Gastrocnemius medialis (tissue), 4 donors: ENCODE measurements at regions not wholly inside any gene's neighbourhood (a gene's known extent, or its start where the extent isn't known, plus 50 kb on each side); places are given as distances from the start of the nearest gene placed in this dataset.
A peak's percentile ranks its signal among the peaks of the same experiment; 100 is the strongest.

Experiments
- ATAC-seq, 2 donors: fragments of 150-250 bp; one replicate each; pipeline ENCODE4 v1.9.1; 2016
- DNase-seq, 2 donors: peaks; one replicate each; pipeline ENCODE4 v3.0.0-alpha.2; 2019
- H3K27ac ChIP-seq, 4 donors: fragments of 200-600 bp; sonication (generic); 1 replicate in 1 of 4; 2 replicates in 3 of 4; pipeline ENCODE4 v1.5.1; 2016 to 2018; ENCODE audit warnings: mild to moderate bottlenecking in 2 of 4, moderate library complexity in 1 of 4
- H3K27me3 ChIP-seq, 3 donors: fragments of 200-600 bp; sonication (generic) in 2 of 3; 1 replicate in 1 of 3; 2 replicates in 2 of 3; pipeline versions ENCODE4 v1.5.1 to v1.6.0; 2016 to 2019; ENCODE audit warnings: mild to moderate bottlenecking in 1 of 3, moderate library complexity in 1 of 3
- H3K36me3 ChIP-seq, 2 donors: fragments of 200-600 bp; sonication (generic) in 1 of 2; one replicate each; pipeline ENCODE4 v1.5.1; 2017 to 2018
- H3K4me1 ChIP-seq, 2 donors: fragments of 200-600 bp; sonication (generic) in 1 of 2; one replicate each; pipeline ENCODE4 v1.5.1; 2016 to 2017; ENCODE audit warnings: mild to moderate bottlenecking in 2 of 2
- H3K4me3 ChIP-seq, 4 donors: fragments of 200-600 bp; sonication (generic) in 3 of 4; 1 replicate in 1 of 4; 2 replicates in 3 of 4; pipeline ENCODE4 v1.5.1; 2016 to 2019; ENCODE audit warnings: mild to moderate bottlenecking in 2 of 4
- H3K9me3 ChIP-seq, 3 donors: fragments of 200-600 bp; sonication (generic) in 2 of 3; 1 replicate in 1 of 3; 2 replicates in 2 of 3; pipeline ENCODE4 v1.5.1; 2016 to 2019
- POLR2A ChIP-seq, 2 donors: fragments of 450-650 bp; IDR thresholded peaks; one replicate each; pipeline ENCODE4 v1.6.1; 2017; ENCODE audit warnings: antibody characterized with exemption in 2 of 2, mild to moderate bottlenecking in 2 of 2, moderate library complexity in 2 of 2
- in situ Hi-C, 4 donors: fragments of 200-750 bp; cut with MboI; loops; one replicate each; pipeline versions ENCODE4 v1.15.0 to v1.8.0; 2017; ENCODE audit warnings: low sequenced_read_pairs in 4 of 4
- intact Hi-C: fragments of 100-400 bp; cut with DNase I; formaldehyde crosslinking; loops from one replicate; pipeline ENCODE4 v1.15.1; 2023; ENCODE audit warnings: low total_unique reads
- TF ChIP-seq, protein P1 (sequence below), 5 experiments: fragments of 450-650 bp in 3 of 5; fragments of 200-600 bp in 2 of 5; sonication (generic) in 2 of 5; IDR thresholded peaks in 4 of 5; conservative IDR thresholded peaks in 1 of 5; 1 replicate in 4 of 5; 2 replicates in 1 of 5; pipeline ENCODE4 v1.5.1; 2016 to 2019; ENCODE audit warnings: antibody characterized with exemption in 5 of 5, mild to moderate bottlenecking in 3 of 5, moderate library complexity in 3 of 5

DNA sequence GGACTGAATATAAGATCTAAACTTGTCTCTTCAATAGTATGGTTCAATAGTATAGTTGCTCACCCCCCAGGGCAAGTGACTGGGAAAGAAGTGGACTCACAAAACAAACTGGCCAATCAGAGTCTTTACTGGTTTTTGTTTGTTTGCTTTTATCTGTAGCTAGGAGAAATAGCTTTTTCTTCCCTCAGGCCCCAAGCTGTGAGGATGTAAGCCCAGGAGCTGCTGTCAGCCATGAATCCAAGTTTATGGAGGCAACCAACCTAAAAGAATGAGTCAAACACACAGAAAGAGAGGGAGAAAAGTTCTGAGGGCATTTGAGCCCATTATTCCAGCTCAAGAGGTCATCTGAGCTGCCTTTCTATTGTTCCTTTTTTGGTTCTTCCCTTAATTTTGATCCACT, 375.3 kb downstream of the BCAT1 start:
- Histone ChIP-seq H3K4me3 (no peak overlapping the region), H3K27ac (no peak overlapping the region), H3K9me3 (no peaks in the 10 kb centered on the region), H3K36me3 (no peaks in the 10 kb centered on the region), H3K4me1 (no peaks in the 10 kb centered on the region), H3K27me3 (no peaks in the 10 kb centered on the region)
- intact Hi-C loops (no loop called here), in situ Hi-C loops (no loop called here)
- no peak for DNase-seq
- TF ChIP-seq, protein P1, sequence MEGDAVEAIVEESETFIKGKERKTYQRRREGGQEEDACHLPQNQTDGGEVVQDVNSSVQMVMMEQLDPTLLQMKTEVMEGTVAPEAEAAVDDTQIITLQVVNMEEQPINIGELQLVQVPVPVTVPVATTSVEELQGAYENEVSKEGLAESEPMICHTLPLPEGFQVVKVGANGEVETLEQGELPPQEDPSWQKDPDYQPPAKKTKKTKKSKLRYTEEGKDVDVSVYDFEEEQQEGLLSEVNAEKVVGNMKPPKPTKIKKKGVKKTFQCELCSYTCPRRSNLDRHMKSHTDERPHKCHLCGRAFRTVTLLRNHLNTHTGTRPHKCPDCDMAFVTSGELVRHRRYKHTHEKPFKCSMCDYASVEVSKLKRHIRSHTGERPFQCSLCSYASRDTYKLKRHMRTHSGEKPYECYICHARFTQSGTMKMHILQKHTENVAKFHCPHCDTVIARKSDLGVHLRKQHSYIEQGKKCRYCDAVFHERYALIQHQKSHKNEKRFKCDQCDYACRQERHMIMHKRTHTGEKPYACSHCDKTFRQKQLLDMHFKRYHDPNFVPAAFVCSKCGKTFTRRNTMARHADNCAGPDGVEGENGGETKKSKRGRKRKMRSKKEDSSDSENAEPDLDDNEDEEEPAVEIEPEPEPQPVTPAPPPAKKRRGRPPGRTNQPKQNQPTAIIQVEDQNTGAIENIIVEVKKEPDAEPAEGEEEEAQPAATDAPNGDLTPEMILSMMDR (IDR thresholded peaks at IDR 0.05 in 4 of 5, conservative IDR thresholded peaks at IDR 0.05 in 1 of 5) = no peak
- TF ChIP-seq POLR2A (IDR thresholded peaks at IDR 0.05) = no peak
- ATAC-seq = no peak

DNA sequence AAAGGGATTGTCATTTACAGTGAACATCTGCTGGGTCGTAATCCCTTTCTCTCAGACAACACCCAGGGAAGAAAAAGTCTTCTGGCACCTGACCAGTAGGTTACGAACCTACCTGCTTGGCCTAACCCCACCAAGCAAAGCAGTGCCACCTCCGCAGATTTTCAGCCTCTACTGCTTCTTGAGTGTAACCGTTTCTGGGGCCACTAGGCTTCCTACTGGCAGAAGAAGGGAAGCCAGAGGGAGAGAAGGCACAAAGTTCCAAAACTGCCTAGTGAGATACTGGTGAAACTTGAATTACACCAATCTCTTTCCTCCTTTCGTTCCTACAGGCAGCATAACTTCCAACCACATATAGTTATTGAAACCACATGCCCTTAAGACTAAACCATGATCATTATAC, 383.6 kb downstream of the BCAT1 start:
- DNase-seq (no peak), ATAC-seq (no peak)
- Histone ChIP-seq H3K27ac (no peak overlapping the region), H3K9me3 (no peaks in the 10 kb centered on the region), H3K4me1 (peaks cover 0 to 10% of the 10 kb centered on the region in 2 donors), H3K27me3 (peaks cover 11 to 25% (median 15%) of the 10 kb centered on the region in 3 donors), H3K4me3 (no peak overlapping the region), H3K36me3 (no peaks in the 10 kb centered on the region)
- intact Hi-C loops = no loop called here
- in situ Hi-C loops = no loop called here
- TF ChIP-seq, protein P1 (IDR thresholded peaks at IDR 0.05 in 4 of 5, conservative IDR thresholded peaks at IDR 0.05 in 1 of 5) = no peak
- TF ChIP-seq POLR2A (IDR thresholded peaks at IDR 0.05) = no peak

DNA sequence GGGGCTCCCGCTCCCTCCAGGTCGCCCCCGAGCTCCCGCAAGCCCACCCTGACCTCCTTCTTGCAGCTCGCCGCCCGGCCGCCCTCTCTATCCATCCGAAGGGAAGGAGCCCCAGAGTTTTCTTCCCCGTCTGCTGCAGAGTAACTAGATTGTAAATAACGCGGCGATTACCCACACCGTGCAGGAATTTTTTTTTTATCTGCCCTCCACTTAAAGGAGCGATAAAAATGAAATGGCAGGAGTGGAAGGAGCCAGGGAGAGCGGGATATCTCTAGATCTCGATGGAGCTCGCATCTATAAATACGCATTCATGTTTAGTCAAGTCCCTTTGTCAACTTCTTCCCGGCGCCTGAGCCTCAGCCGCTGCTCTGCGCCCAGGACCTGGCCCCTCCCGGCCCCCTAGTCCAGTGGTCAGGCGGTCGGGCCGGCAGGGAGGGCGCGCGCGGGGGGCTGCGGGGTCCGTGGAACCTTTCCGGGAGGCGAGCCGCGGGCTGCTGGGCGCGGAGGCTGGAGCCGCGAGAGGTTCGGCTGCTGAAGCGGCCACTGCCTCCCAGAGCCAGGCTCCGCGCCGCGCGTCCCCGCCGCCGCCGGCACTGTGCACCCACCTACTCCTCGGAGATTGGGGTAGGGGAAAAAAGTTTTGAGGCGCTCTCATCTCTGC, 386.0 kb downstream of the BCAT1 start:
- Histone ChIP-seq H3K9me3 (no peaks in the 10 kb centered on the region), H3K27ac (peak overlapping the region; percentile 39 to 69 (median 60)), H3K4me3 (peak overlapping the region; percentile 71 to 78 (median 76)), H3K4me1 (peaks cover 0 to 10% of the 10 kb centered on the region in 2 donors), H3K36me3 (no peaks in the 10 kb centered on the region), H3K27me3 (peaks cover 11 to 25% (median 15%) of the 10 kb centered on the region in 3 donors)
- intact Hi-C loops (no loop called here), in situ Hi-C loops (no loop called here)
- DNase-seq (no peak), ATAC-seq (peak; percentile 20 to 35)
- TF ChIP-seq, protein P1 (IDR thresholded peaks at IDR 0.05 in 4 of 5, conservative IDR thresholded peaks at IDR 0.05 in 1 of 5) = no peak
- TF ChIP-seq POLR2A (IDR thresholded peaks at IDR 0.05) = no peak

DNA sequence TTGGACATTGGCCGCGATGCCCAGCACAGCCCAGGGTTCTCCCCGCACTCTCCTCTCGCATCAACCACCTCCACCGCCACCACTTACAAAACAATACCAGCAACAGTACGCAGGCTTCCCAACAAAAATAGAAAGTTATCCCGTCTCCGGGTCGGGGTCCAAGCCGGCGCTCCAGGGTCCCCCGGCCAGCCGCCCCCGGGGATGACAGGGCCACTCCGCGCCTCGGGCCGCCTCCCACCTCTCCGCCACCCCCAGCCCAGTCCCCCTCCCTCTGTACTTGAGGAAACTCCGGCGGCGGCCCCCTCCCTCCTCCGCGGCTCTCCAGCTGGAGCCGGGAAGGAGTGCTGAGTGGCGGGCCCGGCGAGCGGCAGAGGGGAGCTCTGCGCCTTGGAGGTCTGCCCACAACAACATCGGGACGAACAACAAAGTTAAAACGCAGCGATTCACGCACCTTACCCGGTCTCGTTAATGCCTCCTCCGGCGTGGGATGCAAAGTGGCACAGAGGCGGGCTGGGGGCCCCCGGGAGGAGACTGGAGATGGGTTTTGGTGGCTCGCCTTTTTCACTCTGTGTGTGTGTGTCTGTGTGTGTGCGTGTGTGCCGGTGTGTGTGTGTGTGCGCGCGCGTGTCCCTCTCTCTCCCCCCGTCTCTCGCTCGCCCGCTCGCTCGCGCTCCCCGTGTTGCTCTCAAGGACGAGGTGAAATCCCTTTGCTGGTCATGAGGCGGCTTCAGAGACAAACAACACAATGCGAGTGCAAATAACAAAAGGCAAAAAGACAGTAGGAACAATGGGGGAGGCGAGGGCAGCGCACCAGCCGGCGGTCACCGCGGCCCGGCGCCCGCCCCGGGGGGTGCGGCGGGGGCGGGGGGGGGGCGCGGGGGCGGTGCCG, 386.8 kb downstream of the BCAT1 start:
- peak in 1 of 2 donors; percentile 23 for DNase-seq
- no peak for TF ChIP-seq POLR2A (IDR thresholded peaks at IDR 0.05)
- TF ChIP-seq, protein P1 (IDR thresholded peaks at IDR 0.05 in 4 of 5, conservative IDR thresholded peaks at IDR 0.05 in 1 of 5) = no peak
- Histone ChIP-seq H3K9me3 (no peaks in the 10 kb centered on the region), H3K4me3 (peak overlapping the region; percentile 71 to 78 (median 76)), H3K4me1 (peaks cover 0 to 10% of the 10 kb centered on the region in 2 donors), H3K36me3 (no peaks in the 10 kb centered on the region), H3K27me3 (peaks cover 11 to 25% (median 15%) of the 10 kb centered on the region in 3 donors), H3K27ac (peak overlapping the region; percentile 25 to 77 (median 72))
- ATAC-seq = peak; percentile 40 to 51
- intact Hi-C loops = no loop called here
- in situ Hi-C loops = no loop called here
